LHCN-M2 (cell line): ENCODE measurements at regions not wholly inside any gene's neighbourhood (a gene's known extent, or its start where the extent isn't known, plus 50 kb on each side); places are given as distances from the start of the nearest gene placed in this dataset.

Source experiments
- DNase-seq: peaks from one replicate; pipeline ENCODE4 v3.0.0-alpha.2; 2012; ENCODE audit warnings: low read depth

DNA sequence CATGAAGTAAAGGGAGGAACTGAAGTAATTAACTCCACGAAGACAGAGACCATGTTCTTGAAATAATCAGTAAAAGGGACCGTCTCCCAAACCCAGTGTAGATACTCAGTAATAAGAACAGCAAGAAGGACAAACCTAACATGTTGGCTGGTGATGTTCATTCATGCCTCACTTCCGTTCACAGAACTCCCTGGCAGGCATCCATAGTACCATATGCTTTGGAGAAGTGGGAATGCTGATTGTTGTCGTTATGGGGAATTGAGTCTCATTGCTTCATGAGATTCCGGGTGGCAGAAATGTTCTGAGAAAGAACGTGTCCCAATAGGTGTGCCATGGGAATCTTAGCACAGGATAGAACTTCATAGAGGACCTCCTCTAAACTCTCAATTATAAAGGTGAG is 452.3 kb downstream of the ZSWIM6 start:
- DNase-seq, result peak; percentile 10

DNA sequence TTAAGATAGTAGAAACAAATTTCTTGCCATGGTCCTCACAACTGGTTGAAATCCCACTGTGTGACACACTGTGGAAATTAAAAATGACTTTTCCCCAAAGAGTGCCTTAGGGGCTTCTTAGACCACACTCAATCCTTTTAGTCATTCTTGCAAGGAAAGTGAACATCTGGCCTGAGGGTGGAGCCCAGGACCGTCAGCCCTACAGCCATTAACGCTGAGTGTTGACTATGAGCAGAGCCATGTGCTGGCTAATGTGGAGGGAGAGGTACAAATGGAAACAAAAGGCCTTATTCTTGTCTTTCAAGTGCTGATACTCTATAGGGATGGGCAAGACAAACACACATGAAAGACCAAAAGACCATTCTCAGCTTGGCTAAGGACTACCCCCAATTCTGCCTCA is 456.5 kb downstream of the ZSWIM6 start:
- DNase-seq, result no peak

DNA sequence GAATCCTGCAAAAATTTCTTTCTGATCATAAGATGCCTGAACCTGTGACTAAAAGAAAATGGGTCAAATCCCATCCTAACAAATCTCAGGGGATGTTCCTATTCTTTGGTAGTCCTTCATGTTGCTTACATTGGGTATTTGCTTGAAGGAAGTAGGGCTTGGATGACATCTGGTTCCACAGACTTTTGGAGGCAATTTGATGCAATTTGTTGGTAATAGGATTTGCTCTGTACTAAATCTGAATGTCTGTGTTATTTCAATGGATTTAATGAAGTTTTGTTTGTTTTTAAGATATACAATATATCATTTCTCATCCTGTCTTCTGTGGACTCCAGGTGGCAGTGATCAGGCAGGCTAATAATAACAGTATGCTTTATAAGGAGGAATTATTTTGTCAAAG is 457.9 kb downstream of the ZSWIM6 start:
- DNase-seq, result no peak

DNA sequence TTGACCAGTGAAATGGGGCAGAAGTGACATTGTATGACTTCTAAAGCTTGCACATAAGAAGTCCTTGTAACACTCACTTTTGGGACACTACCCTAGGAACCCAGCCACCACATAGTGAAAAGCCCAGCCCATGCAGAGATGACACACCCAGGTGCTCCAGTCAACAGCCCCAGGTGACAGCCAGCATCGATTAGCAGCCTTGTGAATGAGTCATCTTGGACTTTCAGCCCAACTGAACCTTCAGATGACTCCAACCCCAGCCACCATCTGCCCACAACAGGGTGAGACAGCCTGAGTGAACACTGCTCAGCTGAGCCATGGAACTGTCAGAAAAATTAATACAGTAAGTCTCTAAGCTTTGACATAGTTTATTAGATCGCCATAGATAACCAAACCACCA is 458.6 kb downstream of the ZSWIM6 start:
- DNase-seq, result no peak

DNA sequence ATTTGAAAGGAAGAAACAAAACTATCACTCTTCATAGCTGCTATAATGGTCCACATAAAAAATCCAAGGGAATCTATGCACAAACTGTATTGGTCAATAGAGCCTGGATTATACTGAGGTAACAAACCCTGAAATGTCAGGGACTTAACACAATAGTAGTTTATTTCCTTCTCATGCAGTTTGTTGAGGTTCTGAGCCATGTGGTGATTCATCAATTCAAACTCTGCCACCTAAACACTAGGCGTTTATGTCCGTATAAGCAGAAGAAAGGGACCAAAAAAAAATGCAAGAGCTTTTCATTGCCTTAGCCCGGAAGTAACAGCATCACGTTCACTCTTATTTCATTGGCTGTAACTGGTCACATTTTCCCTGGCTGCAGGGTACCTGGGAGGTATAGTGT is 464.7 kb downstream of the ZSWIM6 start:
- no peak for DNase-seq

DNA sequence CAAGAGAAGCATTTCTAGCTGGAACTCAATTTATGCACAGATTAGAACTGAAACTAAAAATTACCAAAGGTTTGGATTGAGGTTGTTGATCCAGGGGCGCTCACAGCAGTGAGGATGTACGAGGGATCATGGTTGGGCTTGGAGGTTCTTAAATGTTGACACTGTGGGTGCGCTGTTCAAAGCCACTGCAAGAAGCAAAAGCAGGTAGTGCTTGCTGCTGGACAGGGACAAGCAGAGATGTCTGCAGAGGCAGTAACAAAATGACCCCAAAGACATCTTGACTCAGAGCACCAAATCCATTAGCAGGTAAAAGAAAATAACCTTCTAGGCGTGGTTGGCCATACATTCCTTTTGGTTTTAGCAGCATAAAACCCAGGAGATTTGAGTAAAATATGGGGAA is 468.4 kb downstream of the ZSWIM6 start:
- no peak for DNase-seq

DNA sequence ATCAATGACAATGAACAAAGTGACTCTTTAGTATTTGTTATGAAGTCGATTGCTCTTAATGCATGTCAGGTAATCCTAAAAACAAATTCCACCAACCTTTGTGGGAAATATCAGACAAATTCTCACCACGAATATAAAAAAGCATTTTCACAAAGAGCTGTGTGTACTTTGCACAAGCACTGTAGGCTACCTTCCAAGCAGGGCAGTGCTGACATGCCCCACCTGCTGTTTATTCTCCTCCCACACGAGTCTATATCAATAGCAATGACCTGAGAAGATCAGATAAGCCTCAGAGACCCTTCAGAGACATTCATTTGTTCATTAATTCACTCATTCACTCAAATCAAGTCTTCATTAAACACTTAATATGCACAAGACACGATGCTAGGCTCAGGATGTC is 469.1 kb downstream of the ZSWIM6 start:
- no peak for DNase-seq

DNA sequence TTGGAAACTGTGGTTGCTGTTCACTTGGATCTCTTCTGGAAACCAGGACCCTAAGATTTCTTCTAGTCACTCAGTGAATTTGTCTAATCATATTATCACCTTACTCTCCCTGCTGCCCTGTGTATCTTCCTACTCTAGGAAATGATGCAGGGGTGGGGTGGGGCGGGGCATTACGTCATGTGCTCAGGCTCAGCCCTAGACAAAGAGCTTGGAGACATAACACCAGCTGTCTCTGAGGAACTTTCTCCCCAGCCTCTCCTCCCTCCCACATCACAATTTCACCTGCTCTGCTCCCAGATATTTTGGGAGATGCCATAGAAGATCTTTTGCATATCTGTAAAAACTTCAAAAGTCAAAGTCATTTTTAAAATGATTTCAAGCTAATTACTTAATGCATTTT is 470.4 kb downstream of the ZSWIM6 start:
- DNase-seq, result no peak

DNA sequence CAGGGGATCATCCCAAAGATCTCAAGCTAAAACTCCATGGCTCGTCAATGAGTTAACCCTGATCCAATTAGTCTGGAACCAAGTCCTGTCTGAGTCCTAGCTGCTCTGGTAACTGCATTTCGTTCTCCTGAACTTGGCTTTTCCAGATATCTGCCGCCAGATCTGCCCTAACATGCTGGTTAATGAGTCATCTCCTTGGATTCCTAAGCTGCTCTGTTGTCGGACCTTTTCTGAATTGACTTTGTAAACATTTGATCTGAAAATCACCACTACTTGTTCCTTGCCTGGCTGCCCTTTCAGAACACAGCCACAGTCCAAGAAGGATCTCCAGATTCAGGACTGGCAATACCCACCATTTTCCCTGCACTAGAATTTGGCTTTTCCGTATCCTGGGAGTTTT is 473.0 kb downstream of the ZSWIM6 start:
- peak; percentile 66 for DNase-seq

DNA sequence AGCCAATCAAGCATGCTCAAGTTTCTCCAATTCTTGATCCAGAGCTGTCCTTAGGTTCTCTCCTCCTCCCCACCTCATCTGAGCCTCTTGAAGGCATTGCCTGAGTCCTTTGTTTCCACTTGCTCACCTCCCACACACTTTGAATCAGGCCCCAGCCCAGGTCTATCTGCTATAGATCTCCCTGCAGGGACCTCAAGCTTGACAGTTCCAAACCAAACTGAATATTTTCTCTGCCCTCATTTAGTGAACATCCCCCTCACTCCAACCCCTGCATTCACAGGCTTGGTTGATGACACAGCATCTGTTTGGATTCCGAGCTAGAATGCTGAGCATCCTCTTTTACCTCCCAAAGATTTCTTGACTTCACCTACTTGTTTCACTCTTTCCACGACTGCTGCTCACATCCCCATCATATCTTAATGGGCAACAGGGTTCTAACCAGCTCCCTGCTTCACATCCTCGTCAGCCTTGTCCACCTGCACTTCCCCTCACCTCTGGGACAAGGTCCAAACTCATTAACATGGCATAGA is 474.5 kb downstream of the ZSWIM6 start:
- DNase-seq, result no peak

DNA sequence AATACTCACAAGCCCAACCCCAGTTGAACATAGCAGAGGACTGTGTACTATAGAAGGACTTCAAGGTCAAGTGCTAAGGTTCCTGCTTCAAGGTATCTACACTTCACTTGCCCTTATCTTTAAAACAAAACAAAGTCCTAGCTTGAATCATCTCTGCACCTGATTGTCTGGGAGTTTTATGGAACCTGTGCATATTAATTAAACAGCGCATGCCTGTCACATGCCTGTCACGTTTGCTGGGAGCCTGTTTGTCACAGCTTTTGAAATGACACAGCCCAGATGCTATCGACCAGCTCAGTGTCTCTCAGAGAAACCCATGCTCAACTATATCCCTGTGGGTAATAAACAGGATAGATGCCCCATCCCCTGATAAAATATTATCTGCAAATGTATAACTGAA is 476.0 kb downstream of the ZSWIM6 start:
- no peak for DNase-seq

DNA sequence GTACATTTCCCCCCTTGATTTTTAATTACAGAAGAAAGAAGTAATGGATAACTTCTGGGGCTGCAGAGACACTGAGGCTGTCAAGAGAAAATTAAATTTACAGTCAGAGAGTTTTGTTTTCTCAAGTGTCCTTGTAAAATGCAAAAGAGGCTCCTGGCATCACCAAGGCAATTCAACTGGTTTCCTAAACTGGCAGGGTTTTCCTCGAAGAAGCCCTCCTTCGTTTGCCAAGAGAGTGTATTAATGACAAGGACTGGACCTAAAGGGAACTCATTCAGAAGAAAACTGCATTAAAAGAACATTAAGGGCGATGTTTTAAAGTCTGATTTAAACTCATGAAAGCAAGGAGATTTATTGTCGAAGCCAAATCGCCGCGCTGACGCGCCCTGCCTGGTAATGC is 476.9 kb downstream of the ZSWIM6 start:
- no peak for DNase-seq

DNA sequence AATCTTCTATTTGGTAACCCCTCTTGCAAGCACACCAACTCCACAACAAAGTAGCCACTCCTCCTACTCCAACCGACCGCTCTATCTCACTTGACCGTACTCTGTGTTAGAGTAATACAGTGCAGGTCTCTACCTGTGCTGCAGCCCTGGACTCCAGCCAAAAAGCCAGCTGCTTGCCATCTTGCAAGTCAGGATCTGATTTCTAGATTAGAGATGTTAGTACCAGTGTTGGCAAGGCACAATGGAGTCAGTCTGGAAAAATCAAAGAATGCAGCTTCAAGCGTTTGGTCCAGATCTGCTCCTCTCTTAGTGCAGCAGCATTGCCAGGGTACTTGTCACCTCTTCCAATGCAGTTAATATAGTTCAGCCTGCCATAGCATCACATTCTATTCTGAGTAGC is 477.6 kb downstream of the ZSWIM6 start:
- DNase-seq, result no peak

DNA sequence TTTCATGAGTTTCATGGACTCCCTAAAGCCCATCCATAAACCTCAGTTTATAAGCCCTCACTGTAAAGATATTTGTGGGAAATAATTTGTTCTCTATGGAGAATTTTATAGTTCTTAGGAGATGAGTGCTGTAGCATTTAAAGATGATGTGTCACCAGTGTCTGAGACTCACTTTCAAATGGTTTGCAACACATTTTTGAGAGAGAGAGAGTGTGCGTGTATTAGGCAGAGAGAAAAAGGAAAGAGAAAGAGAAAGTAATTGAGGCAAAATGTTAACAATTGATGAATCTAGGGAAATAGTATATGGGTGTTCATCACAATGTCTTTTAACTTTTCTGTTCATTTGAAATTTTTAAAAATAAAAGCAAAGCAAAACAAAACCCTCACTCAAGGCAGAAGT is 479.0 kb downstream of the ZSWIM6 start:
- peak; percentile 21 for DNase-seq

DNA sequence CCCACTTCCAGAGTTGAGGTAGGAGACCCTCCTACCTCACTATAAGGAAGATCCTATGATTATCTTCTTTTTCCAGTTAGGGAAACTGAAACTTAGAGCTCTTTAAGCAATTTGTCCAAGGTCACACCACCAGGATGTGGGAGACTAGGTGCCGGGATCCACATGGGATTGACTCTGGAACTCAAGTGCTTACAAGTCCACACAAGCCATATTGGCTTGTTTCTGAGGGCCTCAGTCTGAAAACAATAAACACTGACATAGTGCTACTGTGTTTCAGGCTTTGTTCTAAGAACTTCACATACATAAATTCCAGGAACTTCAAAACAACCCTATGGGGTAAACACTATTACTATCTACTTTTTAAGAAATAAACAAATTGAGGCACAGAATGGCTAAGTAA is 481.3 kb downstream of the ZSWIM6 start:
- no peak for DNase-seq

DNA sequence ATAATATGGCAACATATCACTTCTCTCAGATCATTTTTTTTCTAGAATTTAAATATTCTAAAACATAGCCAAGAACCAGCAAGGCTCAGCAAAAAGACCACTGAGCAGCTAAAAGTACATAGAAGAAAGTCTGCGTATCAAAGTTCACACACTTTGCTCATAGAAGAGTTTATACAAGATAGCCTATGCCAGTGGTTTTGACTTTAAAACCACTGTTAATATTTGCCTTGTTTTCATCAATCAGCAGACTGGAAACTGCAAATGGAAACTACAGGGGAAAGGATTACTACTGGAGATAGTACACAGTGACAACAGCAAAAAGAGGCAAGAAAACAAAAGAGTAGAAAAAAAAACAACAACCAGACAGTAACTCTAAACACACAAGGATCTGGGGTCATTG is 483.3 kb downstream of the ZSWIM6 start:
- DNase-seq, result no peak

DNA sequence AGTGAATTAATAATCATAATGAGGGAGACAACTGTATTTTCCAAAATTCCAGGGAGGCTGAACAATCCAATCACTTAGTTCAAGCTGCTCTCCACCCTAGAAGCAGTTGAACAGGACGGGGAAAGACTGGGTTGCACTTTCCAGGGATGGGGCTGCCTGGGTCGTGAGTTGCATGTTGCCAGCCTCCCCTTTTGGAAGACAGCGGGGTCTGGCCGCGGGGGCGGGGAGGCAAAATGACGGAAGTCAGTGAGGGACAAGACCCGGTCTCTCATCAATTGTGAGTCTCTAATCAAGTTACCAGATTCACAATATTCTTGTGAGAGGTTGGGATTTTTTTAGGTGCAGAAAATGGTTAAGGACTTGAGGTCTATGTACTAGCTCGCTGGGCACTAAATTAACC is 484.1 kb downstream of the ZSWIM6 start:
- no peak for DNase-seq

DNA sequence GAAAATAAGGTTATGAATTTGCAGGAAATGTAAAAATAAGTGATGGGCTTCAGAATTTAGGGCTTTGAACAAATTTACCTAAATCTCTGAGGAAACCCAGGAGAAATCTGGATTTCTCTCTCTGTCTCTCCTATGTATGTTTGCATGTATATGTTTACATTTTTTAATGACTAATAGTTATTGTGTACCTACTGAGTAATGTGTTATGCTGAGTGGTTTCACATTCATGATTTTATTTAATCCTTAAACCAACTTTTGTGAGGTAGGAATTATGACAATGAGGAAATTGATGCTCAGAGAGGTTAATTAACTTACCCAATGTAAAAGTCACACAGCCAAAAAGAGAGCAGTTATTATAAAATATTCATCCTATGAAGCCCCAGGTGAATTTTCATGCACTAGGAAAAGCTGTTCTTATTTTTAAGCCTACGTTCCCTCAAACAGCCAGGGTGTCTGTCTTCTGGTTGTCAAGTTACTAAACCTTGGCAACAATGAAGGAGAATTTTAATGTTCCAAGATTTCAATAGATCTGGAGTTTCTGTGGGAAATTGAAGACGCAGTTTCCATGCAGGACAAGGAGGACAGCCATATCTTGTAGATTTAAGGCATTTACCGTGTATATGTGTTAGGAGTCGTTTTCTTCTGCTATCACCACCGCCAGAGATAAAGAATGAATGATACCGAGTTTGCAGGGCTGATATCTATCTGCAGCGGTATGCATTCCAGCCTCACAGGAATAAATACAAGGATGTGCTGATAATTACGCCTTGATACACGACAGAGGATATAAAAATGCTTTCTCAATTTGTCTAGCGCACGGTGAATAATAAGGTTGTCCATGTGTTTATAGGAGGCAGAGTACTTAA is 484.8 kb downstream of the ZSWIM6 start:
- no peak for DNase-seq

DNA sequence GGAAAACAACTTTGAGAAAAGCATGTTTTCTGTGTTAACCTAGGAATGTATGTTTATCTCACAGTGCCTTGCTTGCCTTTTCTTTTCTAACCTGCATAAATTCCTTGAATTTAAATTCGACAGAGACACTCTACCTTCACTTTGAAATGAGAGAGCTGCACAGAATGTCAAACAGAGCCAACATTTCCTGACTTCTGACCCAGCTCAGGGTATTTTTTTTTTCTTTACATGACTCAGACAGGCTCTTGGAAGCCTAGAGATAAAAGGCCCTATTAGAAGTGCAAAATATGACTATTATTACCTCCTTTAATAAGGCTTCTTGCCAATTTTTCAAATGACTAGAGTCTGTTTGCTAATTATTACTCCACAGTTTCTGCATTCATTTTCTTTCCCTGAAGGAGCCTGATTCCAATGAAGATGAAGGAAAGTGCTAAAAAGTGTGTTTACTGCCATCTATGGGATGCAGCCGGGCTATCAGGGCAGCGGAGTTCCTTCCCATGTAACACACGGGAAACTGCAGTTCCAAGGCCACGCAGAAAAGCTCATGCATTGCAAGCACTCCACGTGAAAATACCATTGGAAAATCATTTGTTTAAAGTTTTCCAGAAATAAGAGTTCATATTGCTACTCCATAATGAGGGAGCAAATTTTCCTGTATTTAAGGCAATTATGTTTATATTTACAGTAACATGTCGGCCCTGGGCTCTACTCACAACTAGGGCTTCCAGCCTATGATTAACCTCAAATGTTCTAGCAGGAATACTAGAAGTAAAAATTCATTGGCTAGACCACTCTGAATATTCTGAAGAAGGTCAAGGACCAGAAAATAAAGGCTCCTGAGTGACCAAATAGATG is 485.6 kb downstream of the ZSWIM6 start:
- DNase-seq, result peak; percentile 40

DNA sequence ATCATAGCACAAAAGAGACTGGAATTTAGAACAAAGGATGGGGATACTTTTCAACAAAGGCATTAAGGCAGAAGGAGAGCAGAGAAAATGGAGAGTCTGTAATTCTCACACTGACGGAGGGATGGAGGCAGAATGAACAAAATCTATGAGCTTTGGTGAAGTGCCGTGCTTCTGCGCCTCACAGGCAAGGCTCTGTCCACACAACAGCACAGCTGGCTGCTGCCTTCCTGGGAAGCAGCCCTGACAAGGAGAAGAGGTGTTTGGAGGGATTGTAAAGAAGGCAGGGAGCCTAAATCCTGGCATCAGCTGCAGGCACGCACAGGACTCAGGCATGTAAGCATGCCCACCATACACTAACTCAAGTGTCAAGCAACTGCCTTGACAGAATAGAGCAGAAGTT is 485.2 kb upstream of the KIF2A start:
- DNase-seq, result no peak

DNA sequence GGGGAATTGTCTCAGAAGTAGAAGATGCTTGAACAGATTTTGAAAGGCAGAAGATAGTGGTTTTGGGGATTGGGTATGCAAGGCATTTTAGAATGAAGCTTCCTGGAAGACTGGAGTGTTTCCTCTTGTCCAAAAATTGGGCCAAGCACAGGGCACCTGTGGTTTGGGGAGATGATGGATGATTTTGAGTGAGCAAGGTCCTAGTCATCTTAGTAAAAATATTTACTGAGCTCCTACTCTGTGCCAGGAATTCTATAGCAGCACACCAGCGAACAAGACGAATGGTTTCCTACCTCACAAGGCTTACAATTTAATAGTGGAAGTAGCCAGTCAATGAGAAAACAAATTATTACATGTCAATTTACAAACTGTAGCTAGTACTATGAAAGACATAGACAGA is 484.4 kb upstream of the KIF2A start:
- no peak for DNase-seq

DNA sequence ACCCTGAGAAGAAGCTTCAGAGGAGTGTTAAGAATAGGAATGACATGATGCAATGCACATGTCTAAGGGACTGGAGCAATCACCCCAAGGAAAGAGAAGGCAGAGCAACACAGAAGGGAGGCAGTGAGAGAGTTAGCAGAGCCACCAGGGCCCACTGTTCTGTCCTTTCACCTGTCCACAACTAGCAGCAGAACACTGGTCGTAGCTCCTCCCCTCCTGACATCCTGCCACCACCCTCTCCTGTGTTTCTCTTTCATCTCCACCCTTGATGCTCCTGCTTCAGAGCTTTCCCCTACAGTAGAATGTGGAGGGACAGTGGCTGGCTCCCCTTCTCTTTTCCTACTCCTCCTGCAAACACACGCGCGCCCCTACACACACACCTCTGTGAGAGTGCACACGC is 483.4 kb upstream of the KIF2A start:
- DNase-seq, result no peak

DNA sequence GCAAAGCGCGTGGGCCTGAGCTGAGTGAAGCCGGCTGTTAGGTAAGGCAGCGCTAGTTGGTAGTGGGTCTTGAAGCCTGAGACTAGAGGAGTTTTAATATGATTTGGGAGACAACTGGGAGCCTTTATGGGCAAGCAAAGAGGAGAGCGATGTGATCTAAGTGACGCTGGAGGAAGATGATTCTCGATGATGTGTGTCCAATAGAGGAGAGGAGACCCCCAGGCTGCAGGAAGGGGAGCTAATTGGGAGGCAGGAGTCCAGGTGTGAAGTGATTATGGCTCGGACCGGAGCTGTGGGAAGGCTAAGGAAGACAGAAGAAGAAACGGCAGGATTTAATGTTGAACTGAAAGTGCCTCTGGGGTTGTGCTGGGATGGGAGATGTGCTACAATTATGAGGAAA is 482.9 kb upstream of the KIF2A start:
- DNase-seq, result no peak
